RWPE2 (cell line): ENCODE measurements at regions not wholly inside any gene's neighbourhood (a gene's known extent, or its start where the extent isn't known, plus 50 kb on each side); places are given as distances from the start of the nearest gene placed in this dataset.
"Not testable (repeated sequence)": the region's sequence is repeated elsewhere in the genome, so short reads cannot be mapped to it uniquely, and the experiment has no call there.

Experiments
- ATAC-seq: fragments of 200-7000 bp; cut with Tn5 transposase; 3 replicates; pipeline ENCODE4 v1.9.1; 2021; ENCODE audit warnings: low read depth
- DNase-seq: peaks from one replicate; pipeline ENCODE4 v3.0.0-alpha.2; 2020; ENCODE audit warnings: low spot score
- H3K27ac ChIP-seq: fragments of 450-650 bp; 2 replicates; pipeline ENCODE4 v1.5.1; 2017; ENCODE audit warnings: mild to moderate bottlenecking; ENCODE audit not compliant: poor library complexity, severe bottlenecking
- H3K27me3 ChIP-seq: fragments of 250-450 bp; sonication (Bioruptor Pico); 2 replicates; pipeline ENCODE4 v1.5.1; 2021; ENCODE audit warnings: mild to moderate bottlenecking, moderate library complexity; ENCODE audit not compliant: insufficient read depth, poor library complexity, severe bottlenecking
- H3K36me3 ChIP-seq: fragments of 250-450 bp; sonication (Bioruptor Pico); 2 replicates; pipeline ENCODE4 v1.5.1; 2020; ENCODE audit warnings: low read depth, mild to moderate bottlenecking, moderate library complexity
- H3K4me1 ChIP-seq: fragments of 250-450 bp; sonication (Bioruptor Pico); 2 replicates; pipeline ENCODE4 v1.5.1; 2021; ENCODE audit warnings: mild to moderate bottlenecking, moderate library complexity; ENCODE audit not compliant: insufficient read depth, poor library complexity, severe bottlenecking
- H3K4me3 ChIP-seq: fragments of 250-450 bp; sonication (Bioruptor Pico); 2 replicates; pipeline ENCODE4 v1.5.1; 2021; ENCODE audit warnings: mild to moderate bottlenecking, moderate library complexity; ENCODE audit not compliant: severe bottlenecking
- H3K9me3 ChIP-seq: fragments of 250-450 bp; sonication (Bioruptor Pico); 2 replicates; pipeline ENCODE4 v1.5.1; 2021; ENCODE audit warnings: mild to moderate bottlenecking, moderate library complexity; ENCODE audit not compliant: severe bottlenecking
- TF ChIP-seq, protein P1 (sequence below): fragments of 450-650 bp; IDR thresholded peaks from one replicate; pipeline ENCODE4 v1.5.1; 2017; ENCODE audit warnings: mild to moderate bottlenecking, moderate library complexity; ENCODE audit not compliant: poor library complexity, severe bottlenecking

DNA sequence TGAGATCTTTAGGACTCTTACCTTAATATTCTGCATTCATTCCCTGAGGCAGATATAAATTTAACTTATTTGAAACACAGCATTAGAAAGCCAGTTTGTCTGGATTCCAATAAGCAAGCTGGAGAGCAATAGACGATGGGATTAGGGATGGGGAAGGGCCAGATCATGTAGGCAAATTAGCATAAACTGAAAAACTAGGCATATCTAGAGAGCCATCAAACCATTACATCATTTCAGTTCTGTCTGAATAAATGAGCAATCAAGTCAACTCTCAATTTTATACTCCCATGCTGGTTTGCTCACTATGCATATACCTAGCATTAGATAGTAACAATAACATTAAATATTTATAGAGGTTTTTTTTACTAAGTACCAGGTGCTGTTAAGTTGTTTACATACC, 583.6 kb upstream of the LRRN3 start:
- H3K4me3 ChIP-seq, result no peak overlapping the region
- ATAC-seq (no peak), DNase-seq (no peak)
- no peaks in the 10 kb centered on the region for H3K27me3 ChIP-seq
- no peak overlapping the region for H3K27ac ChIP-seq
- no peaks in the 10 kb centered on the region for H3K36me3 ChIP-seq
- TF ChIP-seq, protein P1, sequence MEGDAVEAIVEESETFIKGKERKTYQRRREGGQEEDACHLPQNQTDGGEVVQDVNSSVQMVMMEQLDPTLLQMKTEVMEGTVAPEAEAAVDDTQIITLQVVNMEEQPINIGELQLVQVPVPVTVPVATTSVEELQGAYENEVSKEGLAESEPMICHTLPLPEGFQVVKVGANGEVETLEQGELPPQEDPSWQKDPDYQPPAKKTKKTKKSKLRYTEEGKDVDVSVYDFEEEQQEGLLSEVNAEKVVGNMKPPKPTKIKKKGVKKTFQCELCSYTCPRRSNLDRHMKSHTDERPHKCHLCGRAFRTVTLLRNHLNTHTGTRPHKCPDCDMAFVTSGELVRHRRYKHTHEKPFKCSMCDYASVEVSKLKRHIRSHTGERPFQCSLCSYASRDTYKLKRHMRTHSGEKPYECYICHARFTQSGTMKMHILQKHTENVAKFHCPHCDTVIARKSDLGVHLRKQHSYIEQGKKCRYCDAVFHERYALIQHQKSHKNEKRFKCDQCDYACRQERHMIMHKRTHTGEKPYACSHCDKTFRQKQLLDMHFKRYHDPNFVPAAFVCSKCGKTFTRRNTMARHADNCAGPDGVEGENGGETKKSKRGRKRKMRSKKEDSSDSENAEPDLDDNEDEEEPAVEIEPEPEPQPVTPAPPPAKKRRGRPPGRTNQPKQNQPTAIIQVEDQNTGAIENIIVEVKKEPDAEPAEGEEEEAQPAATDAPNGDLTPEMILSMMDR, result no peak
- H3K9me3 ChIP-seq, result no peaks in the 10 kb centered on the region
- H3K4me1 ChIP-seq, result no peaks in the 10 kb centered on the region

DNA sequence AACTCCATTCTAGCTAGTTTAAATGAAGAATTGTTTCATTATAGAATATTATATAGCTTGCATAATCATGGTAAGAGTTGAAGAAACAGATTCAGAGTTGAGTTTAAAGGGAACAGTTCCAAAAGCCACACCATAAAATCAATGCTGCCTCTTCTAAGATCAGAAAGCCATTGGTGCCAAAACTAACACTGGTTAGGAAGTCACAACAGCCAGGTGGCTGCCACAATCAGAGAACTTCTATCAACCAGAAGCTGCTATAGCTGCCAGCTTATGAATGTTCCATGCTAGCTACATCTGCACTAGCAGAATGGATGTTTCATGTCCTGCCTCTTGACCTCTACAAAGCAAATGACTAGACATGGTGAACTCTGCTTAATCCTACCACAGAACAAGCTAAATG, 583.1 kb upstream of the LRRN3 start:
- Histone ChIP-seq H3K9me3 (no peaks in the 10 kb centered on the region), H3K36me3 (no peaks in the 10 kb centered on the region), H3K4me3 (no peak overlapping the region), H3K4me1 (no peaks in the 10 kb centered on the region), H3K27me3 (no peaks in the 10 kb centered on the region), H3K27ac (no peak overlapping the region)
- ATAC-seq (no peak), DNase-seq (no peak)
- TF ChIP-seq, protein P1, result no peak

DNA sequence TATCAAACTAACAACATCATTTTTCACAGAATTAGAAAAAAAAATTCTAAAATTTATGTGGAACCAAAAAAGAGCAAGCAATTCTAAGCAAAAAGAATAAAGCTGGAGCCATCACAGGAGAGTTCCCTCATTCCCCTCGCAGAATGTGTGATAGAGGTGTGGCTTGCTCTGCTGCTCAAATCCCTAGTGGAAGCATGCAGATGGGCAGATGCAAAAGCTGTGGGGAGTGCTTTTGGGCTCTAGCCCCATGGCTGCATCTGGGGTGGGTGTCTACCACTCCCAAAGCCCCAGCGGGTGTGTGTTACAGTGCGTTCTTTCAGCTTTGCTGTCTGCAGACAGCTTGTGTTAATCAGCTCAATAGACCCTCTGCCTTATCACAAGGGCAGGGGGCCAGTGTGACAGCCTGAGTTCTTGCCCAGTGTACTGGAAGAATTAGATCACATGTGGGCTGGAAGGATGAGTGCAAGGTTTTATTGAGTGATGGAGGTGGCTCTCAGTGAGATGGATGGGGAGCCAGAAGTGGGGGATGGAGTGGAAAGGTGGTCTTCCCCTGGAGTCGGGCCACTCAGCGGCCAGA, 575.9 kb upstream of the LRRN3 start:
- H3K4me3 ChIP-seq, H3K9me3 ChIP-seq, H3K27ac ChIP-seq, H3K27me3 ChIP-seq, H3K36me3 ChIP-seq, H3K4me1 ChIP-seq, DNase-seq, ATAC-seq: not testable (repeated sequence)

DNA sequence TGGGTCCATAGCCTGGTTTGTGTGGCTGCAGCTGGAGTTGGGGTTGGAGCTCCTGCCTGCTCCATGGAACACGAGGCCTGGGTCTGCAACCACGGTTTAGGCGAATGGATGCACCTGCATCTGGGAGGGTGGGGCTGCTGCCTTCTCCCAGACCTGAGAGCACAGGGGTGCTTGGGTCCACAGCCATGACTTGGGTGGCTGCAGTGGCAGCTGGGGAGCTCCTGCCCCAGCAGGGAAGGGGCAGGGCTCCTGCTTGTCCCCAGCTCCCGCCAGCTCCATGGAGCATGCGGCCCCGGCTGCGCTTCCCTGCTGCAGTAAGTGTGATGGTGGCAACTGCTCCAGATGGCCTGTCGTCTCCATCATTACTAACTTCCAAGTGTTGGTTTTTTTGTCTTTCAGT, 571.1 kb upstream of the LRRN3 start:
- Histone ChIP-seq H3K4me3 (no peak overlapping the region), H3K4me1 (no peaks in the 10 kb centered on the region), H3K9me3 (no peaks in the 10 kb centered on the region), H3K27ac (no peak overlapping the region), H3K27me3 (no peaks in the 10 kb centered on the region), H3K36me3 (no peaks in the 10 kb centered on the region)
- DNase-seq (no peak), ATAC-seq (no peak)
- TF ChIP-seq, protein P1, result no peak

DNA sequence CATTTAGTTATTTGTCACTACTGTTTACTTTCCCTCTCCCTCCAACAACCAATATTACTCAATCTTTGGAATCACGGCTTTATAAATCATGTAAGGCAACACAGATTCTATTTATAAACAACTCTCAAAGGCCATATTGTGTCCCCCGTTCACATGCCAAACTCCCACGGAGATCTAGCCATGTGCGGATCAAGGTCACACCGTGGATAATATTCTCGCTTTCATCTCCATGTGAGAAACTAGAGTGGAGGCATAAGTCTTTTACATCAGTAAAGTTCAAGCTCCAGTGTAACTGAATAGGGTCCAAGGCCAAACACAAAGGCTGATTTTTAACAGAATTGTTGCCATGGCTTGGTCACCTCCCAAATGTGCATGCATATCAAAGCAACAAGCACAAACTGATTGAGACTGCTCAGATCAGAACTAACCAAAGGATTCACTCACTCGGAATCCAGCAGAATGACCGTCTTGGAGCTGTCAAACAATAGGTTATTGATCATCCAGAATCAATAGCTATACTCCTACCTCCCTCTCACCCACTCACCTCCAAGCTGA, 569.5 kb upstream of the LRRN3 start:
- Histone ChIP-seq H3K36me3 (no peaks in the 10 kb centered on the region), H3K27ac (no peak overlapping the region), H3K27me3 (no peaks in the 10 kb centered on the region), H3K4me1 (no peaks in the 10 kb centered on the region), H3K4me3 (no peak overlapping the region), H3K9me3 (no peaks in the 10 kb centered on the region)
- TF ChIP-seq, protein P1, result no peak
- no peak for DNase-seq
- ATAC-seq, result no peak
